NOMO-1 (cell line): ENCODE measurements at regions not wholly inside any gene's neighbourhood (a gene's known extent, or its start where the extent isn't known, plus 50 kb on each side); places are given as distances from the start of the nearest gene placed in this dataset.
"Not testable (repeated sequence)": the region's sequence is repeated elsewhere in the genome, so short reads cannot be mapped to it uniquely, and the experiment has no call there.

ENCODE experiments used
- DNase-seq, 2 experiments: peaks; one replicate each; lab custom pipeline; 2025; ENCODE audit not compliant: unreplicated experiment in 2 of 2; lab: John Stamatoyannopoulos, UW

DNA sequence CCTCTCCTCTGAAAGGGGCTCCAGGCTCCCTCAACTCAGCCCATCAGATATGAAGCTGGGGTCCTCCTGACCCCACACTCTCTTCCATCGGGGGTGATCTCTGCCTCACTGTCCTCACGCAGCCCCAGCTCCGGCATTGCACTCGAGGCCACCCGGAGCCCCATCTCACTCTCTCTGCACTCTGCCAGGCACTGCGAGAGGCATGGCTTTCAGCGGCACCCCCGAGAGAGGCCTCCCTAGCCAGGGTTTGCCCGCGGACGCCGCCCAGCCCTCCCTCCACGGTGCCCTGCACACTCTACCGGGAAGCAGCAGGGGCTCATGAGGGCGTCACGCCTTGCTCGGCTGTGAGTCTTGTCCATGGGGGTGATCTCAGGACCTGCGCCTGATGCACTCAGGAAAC, 436.2 kb downstream of the BRD1 start:
- DNase-seq: no peak

DNA sequence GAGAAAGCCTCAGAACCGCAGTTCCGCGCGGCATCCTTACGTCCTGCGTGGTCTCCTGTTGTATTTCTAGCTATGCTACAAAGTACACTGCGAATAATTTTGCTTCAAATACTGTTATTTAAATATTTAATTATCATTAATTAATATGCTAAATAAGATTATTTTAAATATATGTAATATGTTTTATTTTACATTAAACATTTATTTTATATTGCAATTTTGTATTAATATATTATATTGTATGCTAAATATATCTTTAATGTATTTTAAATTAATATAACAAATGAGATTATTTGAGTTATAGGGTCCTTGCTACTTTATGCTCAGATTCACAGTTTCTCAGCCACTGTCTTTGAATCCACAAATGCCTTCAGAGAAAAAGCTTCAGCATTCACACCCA, 436.7 kb downstream of the BRD1 start:
- no peak for DNase-seq

DNA sequence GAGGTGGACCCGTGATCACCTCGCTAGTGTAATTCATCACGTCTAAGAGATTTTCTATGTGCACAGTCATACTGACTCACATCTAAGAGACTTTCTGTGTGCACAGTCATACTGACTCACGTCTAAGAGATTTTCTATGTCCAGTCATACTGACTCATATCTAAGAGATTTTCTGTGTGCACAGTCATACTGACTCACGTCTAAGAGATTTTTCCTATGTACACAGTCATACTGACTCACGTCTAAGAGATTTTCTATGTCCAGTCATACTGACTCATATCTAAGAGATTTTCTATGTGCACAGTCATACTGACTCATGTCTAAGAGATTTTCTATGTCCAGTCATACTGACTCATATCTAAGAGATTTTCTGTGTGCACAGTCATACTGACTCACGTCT, 443.8 kb downstream of the BRD1 start:
- not testable (repeated sequence) for DNase-seq

DNA sequence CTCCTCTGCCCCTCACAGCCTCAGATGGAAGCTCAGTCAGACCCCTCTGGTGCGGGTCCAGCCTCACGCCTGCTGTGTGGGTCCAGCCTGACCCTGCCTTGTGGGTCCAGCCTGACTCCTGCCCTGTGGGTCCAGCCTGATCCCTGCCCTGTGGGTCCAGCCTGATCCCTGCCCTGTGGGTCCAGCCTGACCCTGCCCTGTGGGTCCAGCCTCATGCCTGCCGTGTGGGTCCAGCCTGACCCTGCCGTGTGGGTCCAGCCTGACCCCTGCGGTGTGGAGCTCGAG, 445.3 kb downstream of the BRD1 start:
- no peak for DNase-seq

DNA sequence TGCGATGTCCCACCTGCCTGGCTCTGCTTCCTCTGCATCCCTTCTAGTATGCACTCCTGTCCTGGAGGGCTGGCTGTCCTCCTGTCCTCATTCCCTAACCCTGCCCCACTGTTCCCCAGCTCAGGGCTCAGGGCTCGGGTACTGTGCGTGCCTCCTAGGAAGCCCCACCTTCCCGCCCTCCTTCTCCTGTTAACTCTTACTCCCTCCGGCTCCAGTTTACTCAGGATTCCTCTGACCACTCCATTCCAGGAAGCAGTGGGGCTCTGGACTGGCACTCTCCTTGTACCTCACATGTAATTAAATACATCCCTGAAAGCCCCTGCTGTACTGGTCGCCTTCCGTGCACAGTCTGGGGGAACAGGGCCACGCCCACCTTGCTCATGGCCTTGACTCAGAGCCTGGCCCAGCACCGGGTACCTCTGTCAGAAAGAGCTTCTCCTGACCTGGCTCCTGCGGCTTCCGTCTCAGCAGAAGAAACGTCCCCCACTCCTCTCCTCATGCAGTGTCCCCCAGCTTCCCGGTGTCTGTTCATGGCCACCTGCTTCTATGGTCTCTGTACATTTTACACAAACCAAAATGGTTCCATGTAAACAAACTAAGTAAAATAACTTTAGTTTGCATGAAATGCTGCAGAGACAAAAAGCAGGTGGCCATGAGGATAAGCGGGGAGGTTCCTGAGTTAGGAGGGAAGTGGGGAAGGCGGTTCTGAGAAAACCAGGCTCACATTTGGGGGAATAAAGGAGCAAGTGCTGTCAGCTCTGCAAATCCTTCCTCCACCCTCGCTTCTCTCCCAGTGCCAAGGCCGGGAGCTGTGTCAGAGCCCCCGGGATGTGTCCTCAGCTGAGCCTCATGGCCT, 445.9 kb downstream of the BRD1 start:
- DNase-seq: no peak

DNA sequence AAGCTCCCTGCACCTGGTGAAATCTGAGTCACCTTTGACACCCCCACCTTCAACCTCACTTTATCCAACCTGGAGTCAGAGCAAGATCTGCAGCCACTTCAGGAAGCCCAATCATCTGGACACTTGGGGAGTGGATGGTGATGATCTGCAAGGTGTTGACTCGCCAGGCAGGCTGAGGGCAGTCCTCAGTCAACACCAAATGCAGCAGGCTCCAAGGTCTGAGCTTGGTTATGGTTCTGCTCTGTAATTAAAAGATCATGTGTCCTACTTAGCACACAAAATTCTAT, 446.9 kb downstream of the BRD1 start:
- DNase-seq: no peak

DNA sequence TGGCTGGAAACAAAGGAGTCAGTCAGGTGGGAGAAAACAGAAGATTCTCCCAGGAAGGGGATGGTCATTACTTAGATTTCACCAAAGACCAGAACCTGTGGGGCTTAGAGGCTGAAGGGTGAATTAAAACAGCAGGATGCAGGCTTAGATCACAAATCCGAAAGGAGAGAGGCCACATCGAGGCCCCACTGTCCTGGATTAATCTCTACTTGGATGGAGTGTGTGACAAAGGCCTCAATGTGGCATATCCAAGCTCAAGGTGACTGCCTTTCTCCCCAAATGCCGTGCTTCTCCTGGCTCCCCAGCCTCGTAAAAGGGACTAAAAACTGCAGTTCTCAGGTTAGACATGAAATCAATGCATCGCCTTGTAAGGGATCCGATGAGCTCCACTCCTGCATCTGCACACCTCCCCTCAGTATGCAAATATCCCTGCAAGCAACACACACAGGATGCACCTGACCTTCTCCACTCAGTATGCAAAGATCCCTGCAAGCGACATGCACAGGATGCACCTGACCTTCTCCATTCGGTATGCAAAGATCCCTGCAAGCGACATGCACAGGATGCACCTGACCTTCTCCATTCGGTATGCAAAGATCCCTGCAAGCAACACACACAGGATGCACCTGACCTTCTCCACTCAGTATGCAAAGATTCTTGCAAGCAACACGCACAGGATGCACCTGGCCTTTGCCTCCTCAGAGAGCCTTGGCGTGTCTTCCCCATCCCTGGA, 447.4 kb downstream of the BRD1 start:
- DNase-seq: no peak

DNA sequence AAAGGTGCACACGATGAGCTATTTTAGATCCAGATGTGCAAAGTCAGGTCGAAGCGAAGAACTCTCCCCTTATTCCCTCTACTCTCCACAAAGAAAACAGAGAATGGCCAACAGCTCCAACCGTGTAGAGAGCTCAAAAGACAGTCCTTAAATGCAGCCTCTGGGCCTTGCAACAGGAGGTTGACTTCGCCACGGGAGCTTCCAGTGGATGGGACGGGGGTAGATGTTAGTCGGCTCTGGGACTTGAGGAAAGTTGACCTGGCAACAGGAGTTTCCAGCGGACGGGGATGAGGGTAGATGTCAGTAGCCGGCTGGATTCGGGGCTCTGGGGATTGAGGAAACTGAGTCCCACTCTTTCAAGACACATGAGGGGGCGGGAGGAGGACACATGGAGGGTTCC, 450.4 kb downstream of the BRD1 start:
- no peak for DNase-seq

DNA sequence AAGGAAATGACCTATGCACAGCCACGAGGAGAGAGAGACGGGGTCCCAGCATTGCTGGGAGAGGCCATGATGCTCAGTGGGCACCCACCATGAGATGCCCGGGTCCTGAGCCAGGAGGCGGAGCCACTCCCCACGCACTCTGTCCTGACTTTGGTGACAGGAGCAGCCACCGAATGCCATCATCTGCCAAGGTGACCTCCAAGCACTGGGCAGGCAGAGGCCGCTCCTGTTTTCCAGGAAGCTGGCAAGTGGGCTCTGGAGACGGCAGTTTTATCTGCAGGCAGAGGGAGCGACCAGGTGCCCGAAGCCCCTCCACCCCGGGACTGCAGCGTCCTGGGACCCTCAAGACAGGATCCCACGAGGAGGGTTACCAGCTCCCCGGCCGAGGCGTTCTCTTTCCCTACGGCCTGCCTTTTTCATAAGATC, 453.9 kb downstream of the BRD1 start:
- no peak for DNase-seq

DNA sequence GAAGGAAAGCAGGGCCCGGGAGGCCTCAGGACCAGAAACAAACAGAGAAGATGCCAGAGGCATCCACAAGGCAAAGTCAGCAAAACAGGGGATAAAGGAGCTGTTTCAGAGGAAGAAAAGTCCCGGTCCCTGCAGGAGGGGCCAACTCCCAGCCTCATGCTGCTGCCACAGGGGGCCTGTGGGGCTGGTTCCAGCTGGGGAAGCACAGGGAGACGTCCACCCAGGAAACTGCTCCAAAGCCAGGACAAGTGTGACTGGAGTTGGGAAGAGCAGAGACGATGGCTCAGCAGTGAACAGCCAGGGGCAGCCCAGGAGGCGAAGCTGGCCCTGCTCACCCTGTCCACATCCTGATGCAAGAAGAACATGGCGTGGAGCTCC, 454.4 kb downstream of the BRD1 start:
- no peak for DNase-seq

DNA sequence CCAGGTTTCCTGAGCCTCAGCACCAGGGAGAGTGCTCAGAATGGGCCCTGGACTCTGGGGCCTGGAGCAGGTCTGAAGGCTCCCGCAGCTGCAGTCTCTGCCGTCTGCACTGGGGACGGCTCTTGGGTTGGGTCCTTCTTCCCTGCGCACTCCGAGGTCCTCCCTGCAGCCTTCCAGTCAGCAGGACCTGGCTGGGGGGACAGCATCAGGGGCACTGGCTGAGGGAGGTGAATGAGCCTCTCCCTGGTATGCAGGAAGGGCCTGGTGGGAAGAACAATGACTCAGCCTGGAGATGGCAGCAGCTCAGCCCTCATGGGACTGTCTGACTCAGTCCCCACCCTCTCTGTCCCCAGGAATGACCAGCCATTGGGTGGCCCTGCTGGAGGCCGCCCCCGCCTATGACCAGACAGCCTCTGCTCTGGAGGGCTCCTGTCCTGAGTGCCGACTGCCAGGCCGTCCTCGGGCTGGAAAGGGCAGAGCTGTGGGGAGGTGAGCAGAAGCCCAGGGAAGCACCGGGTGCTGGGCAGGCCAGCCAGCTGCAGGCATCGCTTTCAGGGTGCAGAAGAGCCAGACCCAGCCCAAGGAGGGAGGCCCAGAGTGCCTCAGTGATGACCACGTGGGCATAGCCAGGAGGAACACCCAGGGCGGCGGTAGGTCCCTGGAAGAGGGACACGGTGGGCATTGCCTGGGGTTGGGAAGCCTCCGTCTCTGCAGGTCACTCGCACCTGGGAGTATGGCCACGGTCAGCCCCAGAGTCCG, 455.0 kb downstream of the BRD1 start:
- no peak for DNase-seq

DNA sequence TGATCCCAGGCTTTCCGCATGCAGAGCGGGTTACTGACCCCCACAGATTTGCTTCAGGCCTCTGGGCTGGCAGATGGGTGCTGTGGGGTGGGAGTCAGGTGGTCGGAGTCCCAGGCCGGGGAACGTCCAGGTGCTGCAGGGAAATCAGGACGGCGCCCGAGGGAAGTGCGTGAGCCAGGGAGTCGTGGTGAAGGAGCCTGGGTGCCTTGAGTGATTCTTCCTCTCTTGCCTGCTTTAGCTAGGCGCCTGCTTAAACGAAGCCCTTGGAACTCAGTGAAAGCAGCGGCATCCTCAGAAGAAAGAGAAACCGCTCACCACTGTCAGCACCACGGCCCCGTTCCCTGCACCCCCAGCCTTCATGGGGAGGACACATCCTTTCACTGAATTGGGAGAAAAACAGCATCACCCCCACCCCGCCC, 455.6 kb downstream of the BRD1 start:
- DNase-seq: no peak

DNA sequence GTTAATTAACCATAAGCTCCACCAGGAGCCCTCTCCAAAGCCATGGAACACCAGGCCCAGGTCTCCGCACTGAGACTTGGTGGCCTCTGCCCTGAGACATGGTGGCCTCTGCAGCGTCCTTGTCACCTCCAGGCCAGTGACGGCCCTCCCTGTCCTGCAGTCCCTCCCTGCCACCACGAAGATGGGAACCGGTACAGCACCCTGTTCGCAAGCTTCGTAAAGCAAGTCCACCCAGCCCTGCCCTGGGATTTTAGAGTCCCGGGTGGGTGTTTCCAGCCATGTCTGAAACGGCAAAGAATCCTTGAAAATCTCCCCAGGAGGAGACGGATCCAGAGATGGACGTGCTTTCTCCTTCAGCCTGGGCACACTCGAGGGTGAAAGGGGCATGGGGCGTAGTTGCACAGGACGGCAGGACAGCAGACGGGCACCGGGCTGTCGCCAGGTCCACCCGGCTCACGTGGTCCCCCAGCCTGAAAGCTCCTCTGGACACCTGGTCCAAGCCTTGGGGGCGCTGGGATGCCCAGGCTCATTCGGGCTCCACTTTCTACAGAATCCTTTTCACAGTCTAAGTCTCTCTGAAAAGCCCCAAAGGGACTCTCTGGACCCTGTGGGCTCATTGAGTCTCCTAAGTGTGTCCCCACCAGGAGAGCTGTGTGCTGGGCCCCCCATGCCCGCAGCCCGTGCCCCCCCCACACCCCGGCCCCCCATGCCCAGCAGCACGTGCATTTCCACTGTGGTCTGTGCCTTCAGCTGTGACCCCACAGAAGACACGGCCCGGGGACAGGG, 456.2 kb downstream of the BRD1 start:
- no peak for DNase-seq

DNA sequence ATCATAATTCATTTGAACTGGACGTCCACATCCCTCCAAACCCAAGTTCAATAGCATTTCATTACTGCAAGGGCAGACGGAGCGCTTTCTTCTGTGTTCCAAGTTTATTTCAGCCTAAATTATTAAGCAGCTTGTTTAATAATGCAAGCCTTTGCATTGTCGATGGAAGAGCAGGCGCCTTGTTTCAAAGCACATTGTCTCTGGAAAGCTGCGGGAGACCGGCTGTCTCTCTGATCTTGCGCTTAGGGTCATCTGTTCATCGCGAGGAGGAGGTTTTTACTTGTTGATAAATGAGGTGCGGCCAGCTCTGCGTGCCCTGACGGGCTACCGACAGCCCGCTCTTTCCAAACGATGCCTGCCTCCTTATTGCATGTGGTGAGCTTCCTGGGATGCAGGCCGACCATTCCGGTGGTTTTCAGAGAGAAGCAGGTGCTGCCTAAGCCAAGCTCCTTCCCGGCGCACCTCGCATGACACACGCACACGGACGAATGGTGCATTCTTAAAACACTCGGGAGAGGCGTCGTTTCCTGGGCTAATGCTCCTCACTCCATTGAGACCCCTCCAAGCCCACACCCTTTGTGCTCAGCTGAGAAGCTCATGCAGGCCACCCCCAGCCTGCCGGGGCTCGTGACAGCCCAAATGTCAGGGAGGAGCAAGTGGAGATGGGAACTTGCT, 456.9 kb downstream of the BRD1 start:
- no peak for DNase-seq

DNA sequence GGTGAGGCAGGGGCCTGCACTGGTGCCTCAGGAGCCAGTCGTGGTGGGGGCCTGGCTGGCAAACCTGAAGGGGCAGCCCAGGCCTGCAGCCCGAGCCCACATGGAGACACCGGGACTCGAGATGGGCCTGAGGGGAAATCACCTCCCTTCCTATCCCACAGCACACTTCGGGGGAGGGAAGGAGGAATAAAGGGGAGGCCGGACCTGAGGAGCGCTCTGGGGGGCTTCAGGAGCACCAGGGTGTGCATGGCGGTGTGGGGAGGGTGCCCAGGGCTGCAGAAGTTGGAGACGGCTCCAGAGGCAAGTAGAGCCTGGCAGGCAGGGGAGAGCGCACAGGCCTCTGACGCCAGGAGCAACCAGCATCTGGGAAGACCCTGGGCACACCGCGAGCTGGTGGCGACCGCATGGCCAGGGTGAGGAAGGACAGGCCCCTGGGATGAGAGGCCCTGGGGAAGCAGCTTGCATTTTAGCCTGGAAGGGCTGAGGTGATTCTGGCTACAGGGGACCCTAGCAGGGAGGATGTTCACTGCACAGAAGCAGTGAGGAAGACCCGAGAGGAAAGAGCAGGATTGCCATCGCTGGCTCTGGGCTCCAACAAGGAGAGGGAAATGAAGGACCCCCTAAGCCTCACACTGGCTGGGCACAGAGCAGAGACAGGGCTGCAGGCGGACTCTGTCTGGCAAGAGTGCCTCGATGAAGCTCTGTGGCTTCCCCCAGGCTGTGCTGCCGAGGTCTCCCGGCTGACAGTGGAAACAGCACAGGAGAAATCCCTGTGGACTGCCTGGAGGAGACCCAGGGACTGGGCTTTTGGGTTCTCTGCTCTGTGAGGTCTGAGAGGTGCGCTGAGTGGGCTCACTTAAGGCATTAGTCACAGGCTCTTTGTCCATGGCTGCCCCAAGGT, 457.7 kb downstream of the BRD1 start:
- no peak for DNase-seq

DNA sequence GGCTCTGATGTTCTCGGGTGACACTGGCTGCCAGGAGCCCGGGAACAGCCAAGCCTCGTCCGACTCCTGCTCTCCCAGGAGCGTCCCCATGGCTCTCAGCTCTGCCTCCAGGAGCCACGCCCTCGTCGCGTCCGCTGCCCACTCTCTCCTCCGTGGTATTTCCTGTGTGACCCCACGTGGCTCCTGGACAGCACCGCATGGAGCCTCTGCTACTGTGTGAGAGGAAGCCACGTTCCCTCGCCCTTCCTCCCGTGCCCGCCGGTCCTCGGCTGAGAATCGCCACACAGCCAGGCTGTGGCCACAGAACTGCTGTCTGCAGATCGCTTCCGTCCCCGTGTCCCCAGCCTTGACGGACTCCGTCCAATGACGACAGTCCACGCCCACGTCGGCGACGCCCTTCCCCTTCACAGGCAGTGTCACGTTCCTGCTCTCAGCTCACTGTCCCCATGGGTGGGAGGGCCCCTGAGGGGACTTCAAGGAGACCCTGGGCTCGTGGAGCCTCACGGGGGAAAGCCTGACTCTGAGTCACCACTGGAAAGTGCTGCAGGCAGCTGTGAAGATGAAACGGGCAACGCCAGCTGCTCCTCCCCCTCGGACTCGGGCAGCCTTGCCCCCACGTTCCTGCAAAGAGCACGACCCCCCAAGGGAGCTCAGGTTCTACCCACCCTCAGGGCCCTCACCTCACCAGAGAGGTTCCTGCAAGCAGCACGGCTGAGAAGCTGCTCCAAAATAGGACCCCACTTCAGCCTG, 458.5 kb downstream of the BRD1 start:
- no peak for DNase-seq

DNA sequence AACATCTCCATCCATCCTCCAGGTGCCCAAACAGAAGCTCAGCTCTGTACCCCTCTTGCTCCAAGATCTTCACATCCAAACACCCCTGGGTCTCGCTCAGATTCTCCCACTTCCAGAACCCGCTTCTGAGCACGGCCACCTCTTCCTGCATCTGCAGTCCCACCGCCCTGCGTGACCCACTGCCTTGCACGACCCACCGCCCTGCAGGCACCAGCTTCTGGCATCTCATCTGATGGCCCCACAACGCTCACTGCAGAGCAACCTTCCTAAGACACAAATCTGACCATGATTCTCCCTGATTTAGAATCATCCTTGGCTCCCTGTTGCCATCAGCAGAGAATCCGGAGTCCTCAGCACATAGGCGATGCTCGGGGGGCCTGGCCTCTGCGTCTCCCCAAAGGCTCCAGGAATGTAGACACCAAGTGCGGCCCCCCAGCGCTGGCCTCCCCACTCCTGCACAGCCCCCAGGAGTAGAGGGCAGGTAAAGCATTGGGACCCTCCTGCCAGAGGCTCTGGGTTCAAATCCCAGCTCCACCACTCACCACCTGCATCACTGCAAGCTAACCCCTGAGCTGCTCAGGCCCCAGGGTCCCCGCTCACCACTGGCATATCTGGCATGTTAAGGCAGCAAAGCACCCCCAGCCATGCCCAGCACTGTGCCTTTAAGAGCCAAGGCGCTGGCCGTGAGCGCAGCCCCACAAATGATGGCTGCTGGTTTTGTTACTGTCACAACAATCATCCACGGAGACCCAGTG, 459.3 kb downstream of the BRD1 start:
- DNase-seq: no peak

DNA sequence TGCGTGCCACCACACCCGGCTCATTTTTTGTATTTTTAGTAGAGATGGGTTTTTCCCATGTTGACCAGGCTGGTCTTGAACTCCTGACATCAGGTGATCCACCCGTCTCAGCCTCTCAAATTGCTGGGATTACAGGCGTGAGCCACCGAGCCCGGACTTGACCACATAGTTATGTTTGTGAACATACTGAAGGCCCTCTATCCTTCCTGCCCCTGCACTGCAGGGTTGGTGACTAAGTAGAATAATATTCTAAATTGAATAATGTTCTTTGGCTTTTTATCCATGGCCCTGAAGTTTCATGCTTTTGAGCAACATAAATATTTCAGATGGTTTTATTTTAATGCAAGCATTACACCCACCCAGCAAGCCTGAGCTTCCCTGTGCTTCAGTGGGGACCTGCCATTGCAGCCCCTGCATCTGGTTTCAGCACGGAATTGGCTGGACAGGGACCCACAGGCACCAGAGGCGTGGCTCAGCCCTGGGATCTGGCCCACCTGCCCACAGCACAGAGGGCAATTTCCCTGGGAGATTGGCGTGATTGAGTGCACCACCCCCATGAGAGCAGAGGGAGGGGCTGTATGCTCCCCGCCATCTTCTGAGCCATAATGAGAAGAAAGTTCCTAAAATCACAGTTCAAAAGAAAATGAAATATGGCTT, 460.5 kb downstream of the BRD1 start:
- no peak for DNase-seq
